ENCODE measurements at regions not wholly inside any gene's neighbourhood (a gene's known extent, or its start where the extent isn't known, plus 50 kb on each side); places are given as distances from the start of the nearest gene placed in this dataset.
A peak's percentile ranks its signal among the peaks of the same experiment; 100 is the strongest.

DNA sequence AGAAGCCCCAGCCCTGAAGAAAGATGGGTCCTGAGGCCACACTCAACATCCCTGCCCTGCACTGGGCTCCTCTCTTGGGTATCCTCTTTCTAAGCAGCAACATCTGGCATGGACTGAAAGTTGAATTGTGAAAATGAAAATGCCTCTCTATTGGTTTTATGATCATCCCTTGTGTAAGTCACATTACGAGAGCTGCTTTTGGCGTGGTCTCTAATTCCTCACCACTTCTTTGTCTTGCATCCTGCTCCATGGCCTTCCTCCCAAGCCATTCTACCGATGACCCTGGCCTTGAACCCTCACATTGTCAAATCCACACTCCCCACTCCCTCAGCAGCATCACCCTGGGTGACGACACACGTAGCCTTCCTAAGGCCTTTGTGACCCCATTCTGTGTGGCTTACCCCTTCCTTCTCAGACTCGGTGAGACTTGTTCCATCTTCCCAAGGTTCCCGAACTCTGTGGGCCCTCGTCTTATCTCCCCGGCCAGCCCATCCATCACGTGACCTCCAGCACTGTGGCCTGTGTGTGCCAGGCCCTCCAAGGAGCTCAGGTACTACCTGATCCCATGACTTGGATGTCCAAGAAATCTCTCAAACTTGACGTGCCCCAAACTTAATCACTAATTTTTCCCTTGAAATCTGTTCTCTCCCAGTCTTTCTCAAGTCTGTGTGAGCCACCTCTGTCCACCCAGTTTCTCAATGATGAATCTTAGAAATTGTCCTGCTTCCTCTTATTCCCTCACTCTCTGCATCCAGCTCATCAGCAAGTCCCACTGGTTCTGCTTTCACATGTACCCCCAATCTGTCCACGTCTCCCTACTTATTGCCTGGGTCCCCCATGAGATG is 194.7 kb upstream of the HS6ST1 start (continued):
- TF ChIP-seq CBFA2T2 (conservative IDR thresholded peaks at IDR 0.05) (0 out of 2 replicates have a peak, but pooled peaks have one; percentile 3), BHLHE40 (IDR thresholded peaks at IDR 0.05; ENCODE audit: low read length) (peak; percentile 63)

DNA sequence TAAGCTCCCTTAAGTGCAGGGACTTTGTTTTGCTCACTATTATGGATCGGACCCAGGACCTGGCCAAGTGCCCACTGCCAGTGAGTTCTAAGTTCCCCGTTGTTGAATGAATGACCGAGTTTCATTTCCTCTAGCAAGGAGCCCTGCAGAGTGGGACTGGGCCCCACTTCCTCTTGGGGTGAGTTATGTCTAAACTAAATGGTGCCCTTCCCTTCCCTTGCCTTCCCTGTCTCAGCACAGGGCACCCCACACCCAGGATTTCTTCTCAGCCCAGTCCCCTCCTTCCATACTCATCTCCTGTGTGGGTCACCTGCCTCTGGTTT is 195.3 kb upstream of the HS6ST1 start:
- CTCF ChIA-PET (ENCODE audit: low intra/inter-chr PET ratio), result no interaction called here
- TF ChIP-seq HDAC2 (IDR thresholded peaks at IDR 0.05), result no peak
- TF ChIP-seq HDAC1 (IDR thresholded peaks at IDR 0.05), result no peak
- no peak for TF ChIP-seq POLR2AphosphoS2 (IDR thresholded peaks at IDR 0.05; ENCODE audit: low read length)
- no peak for TF ChIP-seq SLC30A9 (CRISPR knock-in tag; IDR thresholded peaks at IDR 0.05)
- TF ChIP-seq CEBPG (CRISPR knock-in tag; IDR thresholded peaks at IDR 0.05), result no peak
- TF ChIP-seq CEBPG (tag; conservative IDR thresholded peaks at IDR 0.05 in 1 of 2, IDR thresholded peaks at IDR 0.05 in 1 of 2), result no peak
- no peak for TF ChIP-seq JUN (IDR thresholded peaks at IDR 0.05; ENCODE audit: borderline replicate concordance, low read depth, low read length)
- TF ChIP-seq JUN (CRISPR knock-in tag; IDR thresholded peaks at IDR 0.05; ENCODE audit: borderline replicate concordance), result no peak
- TF ChIP-seq SIN3A (IDR thresholded peaks at IDR 0.05; ENCODE audit: borderline replicate concordance in 2 of 2, control insufficient read depth in 1 of 2, low read depth in 2 of 2, low read length in 2 of 2), result no peak
- no peak for TF ChIP-seq FOXA3 (CRISPR knock-in tag; conservative IDR thresholded peaks at IDR 0.05 in 1 of 2, IDR thresholded peaks at IDR 0.05 in 1 of 2)
- no peak for TF ChIP-seq SRSF1 (IDR thresholded peaks at IDR 0.05; ENCODE audit: low read depth, low read length)
- H3K27me3 ChIP-seq (ENCODE audit: control insufficient read depth in 2 of 2, insufficient read depth in 2 of 2, low read length in 2 of 2), result peaks cover 12 to 29% of the 10 kb centered on the region in 2 experiments; a peak in 4 of 5 replicates
- ATAC-seq (no peak), DNase-seq (ENCODE audit: extremely low read depth in 1 of 4, low spot score in 3 of 4) (no peak), FAIRE-seq (no peak)
- no peaks in the 10 kb centered on the region for H4K20me1 ChIP-seq (replicated peaks; ENCODE audit: control insufficient read depth, insufficient read depth, low read length)
- no peak overlapping the region for H2AFZ ChIP-seq (ENCODE audit: low read depth, low read length)
- no TSS peak for BruUV-seq (replicated peaks)
- intact Hi-C loops (cut with micrococcal nuclease), result no loop called here
- no peak overlapping the region for H3K27ac ChIP-seq (ENCODE audit: extremely low read depth, low read depth, low read length)
- no peaks in the 10 kb centered on the region for H3K9me1 ChIP-seq (ENCODE audit: control insufficient read depth, insufficient read depth, low read length)
- H3K4me1 ChIP-seq (replicated peaks in 1 of 2; ENCODE audit: control insufficient read depth in 2 of 2, insufficient read depth in 2 of 2, low read length in 2 of 2), result no peaks in the 10 kb centered on the region
- POLR2A ChIA-PET, result interaction anchor here (0.6 kb wide), 1 partner anchor 8 kb away, joined by 3 read pairs; no protein-coding TSS in a partner anchor
- WGBS (ENCODE audit: insufficient coverage, low coverage, missing lambda C conversion rate), result 0% methylated on average over 3 of the region's 3 CpGs
- H3K9ac ChIP-seq (ENCODE audit: insufficient read depth in 1 of 2, low read depth in 2 of 2, low read length in 2 of 2), result no peak overlapping the region
- in situ Hi-C loops (cut with MboI), result no loop called here
- H3K4me2 ChIP-seq (ENCODE audit: insufficient read depth, low read length), result no peak overlapping the region
- no peak overlapping the region for H3K4me3 ChIP-seq
- H3K79me2 ChIP-seq (ENCODE audit: control insufficient read depth, insufficient read depth, low read length), result no peaks in the 10 kb centered on the region
- H3K9me3 ChIP-seq (replicated peaks; ENCODE audit: control insufficient read depth, insufficient read depth, low read depth, low read length), result no peaks in the 10 kb centered on the region
- no peaks in the 10 kb centered on the region for H3K36me3 ChIP-seq (ENCODE audit: control insufficient read depth, insufficient read depth, low read length)
